ENCODE measurements at regions not wholly inside any gene's neighbourhood (a gene's known extent, or its start where the extent isn't known, plus 50 kb on each side); places are given as distances from the start of the nearest gene placed in this dataset.

DNA sequence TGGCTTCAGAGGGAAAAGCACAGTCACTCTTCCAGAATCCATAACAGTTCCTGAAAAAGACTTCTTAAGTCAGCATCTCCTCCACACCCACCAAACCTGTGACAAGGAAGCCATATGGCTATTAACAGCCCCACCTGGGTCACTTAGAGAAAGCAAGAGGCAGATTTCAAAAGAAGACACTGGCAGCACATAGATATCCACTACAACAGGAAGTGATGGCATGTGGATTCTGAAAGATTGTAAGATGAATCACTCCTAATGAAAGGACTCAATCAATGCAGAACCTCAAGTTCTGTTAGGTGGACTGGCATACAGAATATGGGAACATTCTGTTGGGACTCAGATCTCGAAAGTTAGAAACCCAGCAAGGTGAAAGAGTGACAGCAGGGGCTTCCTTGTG, 365.9 kb downstream of the TGFB2 start:
- Histone ChIP-seq H3K9ac (no peak overlapping the region), H3K9me3 (replicated peaks in 1 of 11) (peaks cover 0 to 13% (median 5%) of the 10 kb centered on the region in 11 experiments; a peak in 9 of 22 replicates), H4K20me1 (no peaks in the 10 kb centered on the region), H3K4me3 (no peak overlapping the region), H3K36me3 (no peaks in the 10 kb centered on the region), H3K4me2 (no peak overlapping the region), H3K4me1 (no peaks in the 10 kb centered on the region), H3K27me3 (no peaks in the 10 kb centered on the region), H3K27ac (no peak overlapping the region)
- no peak for TF ChIP-seq Cebpa-rat (IDR thresholded peaks at IDR 0.05)

DNA sequence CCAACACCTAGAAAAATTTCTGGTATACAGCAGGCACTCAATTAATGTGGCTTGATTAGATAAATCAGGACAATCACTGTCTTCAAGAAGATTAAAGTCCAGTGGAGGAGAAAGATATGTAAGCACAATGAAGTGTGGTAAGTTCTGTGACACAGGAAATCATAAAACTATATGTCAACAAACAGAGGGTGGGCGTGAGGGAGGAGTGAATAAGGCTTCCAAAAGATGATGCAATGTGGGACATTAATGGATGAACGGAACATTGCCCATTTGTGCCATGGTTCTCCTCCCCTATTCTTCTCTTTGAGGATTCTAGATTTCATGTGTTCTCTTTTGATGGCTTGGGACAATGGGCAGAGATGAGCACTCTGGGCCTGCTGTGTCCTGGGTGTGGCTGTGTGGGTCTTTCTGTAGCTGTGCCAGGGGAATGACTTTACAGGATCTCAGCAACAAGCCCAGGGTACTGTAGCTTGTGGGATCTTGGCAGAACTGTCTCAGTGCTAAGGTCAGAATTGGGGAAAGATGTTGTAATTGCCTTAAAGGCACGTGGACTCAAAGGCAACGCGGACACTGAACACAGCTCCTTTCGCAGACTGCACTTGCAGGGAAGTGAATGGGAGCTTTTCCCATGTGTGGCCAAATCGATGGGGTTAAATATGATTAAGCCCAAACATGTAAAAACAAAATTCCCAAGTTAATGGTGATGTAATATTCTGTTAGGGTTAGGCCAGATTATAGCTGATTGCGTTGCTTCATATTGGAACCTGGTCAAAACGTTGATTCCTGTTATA, 366.9 kb downstream of the TGFB2 start:
- no peak for TF ChIP-seq Cebpa-rat (IDR thresholded peaks at IDR 0.05)
- Histone ChIP-seq H3K4me2 (no peak overlapping the region), H3K27me3 (no peaks in the 10 kb centered on the region), H3K9ac (no peak overlapping the region), H3K4me1 (no peaks in the 10 kb centered on the region), H3K9me3 (replicated peaks in 1 of 11) (peaks cover 0 to 15% (median 5%) of the 10 kb centered on the region in 11 experiments; a peak in 9 of 22 replicates), H3K36me3 (no peaks in the 10 kb centered on the region), H3K27ac (no peak overlapping the region), H4K20me1 (no peaks in the 10 kb centered on the region), H3K4me3 (no peak overlapping the region)

DNA sequence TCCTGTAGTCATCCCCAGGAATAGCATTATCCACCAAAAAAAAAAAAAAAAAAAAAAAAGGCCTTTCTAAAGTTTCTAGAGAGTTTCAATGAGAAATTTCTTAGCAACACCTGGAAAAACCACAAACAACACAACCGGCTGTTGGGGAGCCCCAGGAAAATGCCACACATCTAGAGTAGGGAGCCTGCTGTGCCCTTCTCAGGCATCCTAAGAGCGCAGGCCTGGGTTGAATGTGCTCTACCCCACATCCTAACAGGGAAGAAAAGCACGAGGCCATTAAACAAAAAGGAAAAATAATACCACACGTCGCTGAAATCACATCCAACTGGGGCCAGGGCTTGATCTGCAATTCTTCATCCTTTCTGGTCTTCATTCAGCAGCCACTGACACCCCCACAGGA, 367.5 kb downstream of the TGFB2 start:
- no peak overlapping the region for H3K4me3 ChIP-seq
- no peaks in the 10 kb centered on the region for H4K20me1 ChIP-seq
- H3K36me3 ChIP-seq, result no peaks in the 10 kb centered on the region
- TF ChIP-seq Cebpa-rat (IDR thresholded peaks at IDR 0.05), result no peak
- H3K27me3 ChIP-seq, result no peaks in the 10 kb centered on the region
- peaks cover 0 to 15% (median 5%) of the 10 kb centered on the region in 11 experiments; a peak in 9 of 22 replicates for H3K9me3 ChIP-seq (replicated peaks in 1 of 11)
- H3K4me1 ChIP-seq, result no peaks in the 10 kb centered on the region
- H3K27ac ChIP-seq, result no peak overlapping the region
- no peak overlapping the region for H3K4me2 ChIP-seq
- H3K9ac ChIP-seq, result no peak overlapping the region

DNA sequence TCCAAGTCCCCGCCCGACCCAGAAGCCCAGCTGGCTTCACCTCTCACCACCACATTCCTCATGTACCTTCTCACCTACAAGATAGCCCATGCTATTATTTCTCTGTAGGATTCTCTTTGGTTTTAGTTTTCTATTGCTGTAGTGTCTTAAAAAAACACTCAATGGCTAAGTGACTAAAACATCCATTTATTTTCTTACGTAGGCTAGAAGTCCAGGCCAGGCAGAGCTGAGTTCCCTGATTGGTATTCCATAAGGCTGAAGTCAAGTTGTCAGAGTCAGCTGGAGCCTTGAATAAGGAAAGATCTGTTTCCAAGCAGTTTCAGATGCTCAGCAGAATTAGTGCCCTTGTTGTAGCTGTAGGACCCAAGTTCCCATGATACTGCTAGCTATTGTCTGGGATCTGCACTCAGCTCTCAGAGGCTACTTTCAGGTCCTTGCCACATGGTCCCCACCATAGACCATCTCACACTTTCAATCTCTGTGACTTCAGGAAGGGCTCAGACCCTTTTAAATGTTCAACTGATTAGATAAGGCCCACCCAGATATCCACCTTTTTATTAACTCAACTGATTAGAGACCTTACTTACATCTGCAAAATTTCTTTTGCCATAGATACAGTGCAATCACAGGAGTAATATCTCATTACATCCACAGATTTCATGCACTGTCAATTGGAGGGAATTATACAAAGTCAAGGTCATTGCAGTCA, 371.0 kb downstream of the TGFB2 start:
- TF ChIP-seq Cebpa-rat (IDR thresholded peaks at IDR 0.05), result no peak
- peaks cover 0 to 15% (median 5%) of the 10 kb centered on the region in 11 experiments; a peak in 9 of 22 replicates for H3K9me3 ChIP-seq (replicated peaks in 1 of 11)
- H3K4me2 ChIP-seq, result no peak overlapping the region
- H3K27ac ChIP-seq, result no peak overlapping the region
- H3K36me3 ChIP-seq, result no peaks in the 10 kb centered on the region
- H3K27me3 ChIP-seq, result no peaks in the 10 kb centered on the region
- no peak overlapping the region for H3K9ac ChIP-seq
- no peaks in the 10 kb centered on the region for H3K4me1 ChIP-seq
- H3K4me3 ChIP-seq, result no peak overlapping the region
- no peaks in the 10 kb centered on the region for H4K20me1 ChIP-seq

DNA sequence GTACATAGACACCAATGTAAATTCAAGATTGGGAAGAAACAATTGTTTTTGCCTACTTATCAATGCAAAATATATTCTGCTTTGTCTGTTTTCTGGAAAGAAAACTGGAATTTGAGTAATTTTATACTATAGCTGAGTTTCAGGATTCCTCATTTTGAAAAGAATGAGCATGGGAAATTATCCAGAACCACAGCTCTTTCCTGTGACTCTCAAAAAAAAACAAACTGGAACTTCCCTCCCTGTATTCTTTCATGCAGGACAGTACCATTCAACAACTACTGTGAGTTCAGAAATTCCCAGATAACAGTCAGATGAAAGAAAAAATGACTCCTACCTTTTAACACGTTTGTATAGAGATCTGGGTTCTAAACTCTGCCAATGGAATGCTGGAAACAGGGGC, 372.4 kb downstream of the TGFB2 start:
- Histone ChIP-seq H4K20me1 (no peaks in the 10 kb centered on the region), H3K4me1 (no peaks in the 10 kb centered on the region), H3K4me2 (no peak overlapping the region), H3K4me3 (no peak overlapping the region), H3K27me3 (no peaks in the 10 kb centered on the region), H3K27ac (no peak overlapping the region), H3K36me3 (no peaks in the 10 kb centered on the region), H3K9me3 (replicated peaks in 1 of 11) (peaks cover 0 to 15% (median 5%) of the 10 kb centered on the region in 11 experiments; a peak in 9 of 22 replicates), H3K9ac (no peak overlapping the region)
- TF ChIP-seq Cebpa-rat (IDR thresholded peaks at IDR 0.05), result no peak

DNA sequence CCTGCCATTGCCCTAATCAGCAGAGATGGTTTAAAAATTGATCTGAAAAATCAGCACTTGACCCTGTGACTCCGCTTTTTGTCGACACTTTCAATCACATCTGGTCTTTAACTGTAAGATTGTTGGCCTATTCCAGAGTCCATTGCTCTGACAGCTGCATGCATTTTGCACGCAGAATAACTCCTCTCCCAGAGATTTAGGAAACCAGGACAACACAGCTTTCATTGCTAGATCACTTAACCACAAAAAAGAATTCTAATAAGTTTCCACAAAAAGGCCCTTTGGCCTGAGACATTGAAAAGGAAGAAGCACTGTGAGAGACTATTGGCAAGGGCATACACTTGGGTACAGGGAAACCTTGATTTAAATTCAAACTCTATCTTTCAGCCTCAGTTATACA, 373.1 kb downstream of the TGFB2 start:
- no peaks in the 10 kb centered on the region for H3K27me3 ChIP-seq
- no peak overlapping the region for H3K4me2 ChIP-seq
- no peak overlapping the region for H3K27ac ChIP-seq
- no peak overlapping the region for H3K9ac ChIP-seq
- no peaks in the 10 kb centered on the region for H3K36me3 ChIP-seq
- H3K4me1 ChIP-seq, result no peaks in the 10 kb centered on the region
- H3K4me3 ChIP-seq, result no peak overlapping the region
- H4K20me1 ChIP-seq, result no peaks in the 10 kb centered on the region
- peaks cover 0 to 15% (median 5%) of the 10 kb centered on the region in 11 experiments; a peak in 9 of 22 replicates for H3K9me3 ChIP-seq (replicated peaks in 1 of 11)
- TF ChIP-seq Cebpa-rat (IDR thresholded peaks at IDR 0.05), result no peak

DNA sequence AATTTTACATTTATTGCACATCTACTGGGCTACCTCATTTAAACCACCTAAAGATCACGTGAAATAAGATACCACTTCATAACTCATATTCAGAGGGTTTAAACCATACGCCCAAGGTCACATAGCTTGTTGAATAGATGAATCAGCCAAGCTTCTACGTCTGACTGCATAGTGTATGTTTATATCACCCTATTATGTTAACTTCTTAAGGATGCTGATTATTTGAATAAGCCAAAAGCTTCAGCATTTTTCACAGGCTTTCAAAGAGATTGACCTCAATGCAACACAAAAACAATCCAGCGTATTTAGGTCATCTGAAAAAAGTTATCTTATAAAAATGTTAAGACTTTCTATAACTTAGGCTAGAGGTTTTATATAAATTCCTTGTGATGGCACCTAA, 373.8 kb downstream of the TGFB2 start:
- Histone ChIP-seq H3K4me2 (no peak overlapping the region), H3K9me3 (replicated peaks in 1 of 11) (peaks cover 0 to 15% (median 5%) of the 10 kb centered on the region in 11 experiments; a peak in 9 of 22 replicates), H3K9ac (no peak overlapping the region), H3K36me3 (no peaks in the 10 kb centered on the region), H3K27me3 (no peaks in the 10 kb centered on the region), H3K4me3 (no peak overlapping the region), H3K27ac (no peak overlapping the region), H3K4me1 (no peaks in the 10 kb centered on the region), H4K20me1 (no peaks in the 10 kb centered on the region)
- no peak for TF ChIP-seq Cebpa-rat (IDR thresholded peaks at IDR 0.05)

DNA sequence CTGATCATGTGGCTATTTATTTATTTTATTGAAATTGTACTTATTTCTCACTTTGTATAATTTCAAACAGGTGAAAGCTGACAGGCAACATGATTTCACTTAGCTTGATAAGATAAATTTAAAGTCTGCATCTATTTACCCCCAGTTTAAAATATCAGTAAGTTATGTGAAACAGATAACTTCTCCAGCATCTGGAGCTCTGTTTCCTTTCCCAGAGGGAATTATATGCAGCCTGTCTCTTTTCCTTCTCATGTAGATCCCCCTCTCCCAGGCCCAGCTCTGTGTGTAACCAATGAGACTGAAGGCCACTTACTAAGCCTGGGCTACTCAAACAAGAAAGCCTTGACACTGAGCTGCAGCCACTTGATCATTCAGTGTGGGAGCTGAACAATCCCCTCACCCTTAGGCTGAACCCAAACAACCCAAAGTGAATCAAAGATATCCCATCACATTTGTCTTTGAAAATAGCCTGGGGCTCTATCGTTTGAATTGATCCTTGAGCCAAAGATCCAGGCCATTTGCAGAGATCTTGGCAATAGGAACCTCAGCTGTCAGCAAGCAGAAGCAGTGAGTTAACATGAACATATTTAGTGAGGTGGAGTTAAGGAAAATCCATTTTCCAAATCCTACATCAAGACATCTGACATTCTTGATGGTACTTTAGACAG, 383.9 kb downstream of the TGFB2 start:
- Histone ChIP-seq H3K9me3 (replicated peaks in 1 of 11) (peaks cover 0 to 21% (median 0%) of the 10 kb centered on the region in 11 experiments; a peak in 7 of 22 replicates), H3K4me3 (no peak overlapping the region), H3K4me2 (no peak overlapping the region), H4K20me1 (no peaks in the 10 kb centered on the region), H3K27ac (no peak overlapping the region), H3K4me1 (no peaks in the 10 kb centered on the region), H3K36me3 (no peaks in the 10 kb centered on the region), H3K27me3 (no peaks in the 10 kb centered on the region), H3K9ac (no peak overlapping the region)
- TF ChIP-seq Cebpa-rat (IDR thresholded peaks at IDR 0.05), result no peak

DNA sequence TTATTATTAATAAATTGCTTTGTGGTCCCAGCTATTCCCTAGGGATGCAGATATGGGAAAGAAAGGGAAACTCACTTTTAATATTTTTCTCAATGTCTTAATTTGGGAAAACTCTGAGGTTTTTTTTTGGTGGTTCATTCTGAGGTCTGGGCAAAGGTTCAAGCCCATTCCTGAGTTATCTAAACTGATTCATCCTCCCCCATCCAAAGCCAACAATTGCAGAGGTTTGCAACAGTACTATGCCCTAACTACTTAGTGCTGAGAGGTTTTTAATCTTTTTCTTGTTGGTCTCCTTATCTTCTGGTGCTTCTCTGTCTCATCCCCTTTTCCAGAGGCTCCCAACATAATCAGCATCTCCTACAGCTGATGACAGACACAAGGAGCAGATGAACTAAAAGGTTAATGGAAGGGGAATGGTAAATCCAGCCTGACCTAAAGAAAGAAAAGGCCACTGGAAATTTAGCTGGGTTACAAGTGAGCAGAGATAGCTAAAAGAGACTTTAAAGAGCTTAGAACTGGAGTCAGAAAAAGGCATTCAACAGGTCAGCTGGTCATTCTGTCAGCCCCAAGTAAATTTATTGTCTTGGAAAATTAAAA, 390.4 kb downstream of the TGFB2 start:
- H3K27me3 ChIP-seq, result no peaks in the 10 kb centered on the region
- H3K4me1 ChIP-seq, result no peaks in the 10 kb centered on the region
- H3K4me2 ChIP-seq, result no peak overlapping the region
- no peak overlapping the region for H3K4me3 ChIP-seq
- peaks cover 0 to 26% (median 0%) of the 10 kb centered on the region in 11 experiments; a peak in 7 of 22 replicates for H3K9me3 ChIP-seq (replicated peaks in 1 of 11)
- H3K9ac ChIP-seq, result no peak overlapping the region
- no peaks in the 10 kb centered on the region for H3K36me3 ChIP-seq
- H3K27ac ChIP-seq, result no peak overlapping the region
- no peak for TF ChIP-seq Cebpa-rat (IDR thresholded peaks at IDR 0.05)
- H4K20me1 ChIP-seq, result no peaks in the 10 kb centered on the region

All from BLaER1 treated with 17β-estradiol and CSF1 and Interleukin-3, amounts not matched to agents 10 nM and 100 nM (cell line).